GM10248 (cell line): ENCODE measurements at regions not wholly inside any gene's neighbourhood (a gene's known extent, or its start where the extent isn't known, plus 50 kb on each side); places are given as distances from the start of the nearest gene placed in this dataset.

Experiments used
- CTCF ChIA-PET: fragments of 300-600 bp; sonication (Branson Sonifier 250); formaldehyde crosslinking; extraction: SDS; loops from one replicate; lab custom pipeline; 2021; ENCODE audit warnings: antibody characterized with exemption; lab: Yijun Ruan, JAX
- POLR2A ChIA-PET: fragments of 350-650 bp; sonication (Branson Sonifier 250); formaldehyde crosslinking; extraction: SDS; loops from one replicate; lab custom pipeline; 2020; ENCODE audit warnings: antibody characterized with exemption; lab: Yijun Ruan, JAX
- DNase-seq: peaks from one replicate; pipeline ENCODE4 v3.0.0; 2012; ENCODE audit errors: extremely low spot score
- CTCF ChIP-seq: IDR thresholded peaks from 2 replicates; pipeline ENCODE4 v1.5.1; 2012; ENCODE audit warnings: mild to moderate bottlenecking, low read depth; ENCODE audit errors: extremely low read depth, missing control alignments, control extremely low read depth

GRCh38 chr10:2445370-2445769 is 622.0 kb upstream of the PFKP start:
- no peak for DNase-seq
- POLR2A ChIA-PET, result no interaction called here
- CTCF ChIA-PET, result no interaction called here
- no peak for TF ChIP-seq CTCF

GRCh38 chr10:2439983-2440382 is 627.4 kb upstream of the PFKP start:
- TF ChIP-seq CTCF, result no peak
- DNase-seq, result no peak
- ChIA-PET CTCF (no interaction called here), POLR2A (no interaction called here)

GRCh38 chr10:2439000-2439399 is 628.3 kb upstream of the PFKP start:
- no peak for DNase-seq
- ChIA-PET CTCF (no interaction called here), POLR2A (no interaction called here)
- TF ChIP-seq CTCF, result no peak

- no peak for DNase-seq
- ChIA-PET CTCF (no interaction called here), POLR2A (no interaction called here)
- no peak for TF ChIP-seq CTCF
These were observed 629.0 kb upstream of the PFKP start for GRCh38 chr10:2438248-2438939.

- POLR2A ChIA-PET, result no interaction called here
- no peak for TF ChIP-seq CTCF
- no peak for DNase-seq
- CTCF ChIA-PET, result no interaction called here
These were observed 630.4 kb upstream of the PFKP start for GRCh38 chr10:2436933-2437332.

GRCh38 chr10:2431961-2432360 is 635.4 kb upstream of the PFKP start:
- DNase-seq, result no peak
- no peak for TF ChIP-seq CTCF
- ChIA-PET POLR2A (no interaction called here), CTCF (no interaction called here)

- TF ChIP-seq CTCF, result no peak
- POLR2A ChIA-PET, result no interaction called here
- DNase-seq, result no peak
- CTCF ChIA-PET, result no interaction called here
These were observed 639.9 kb upstream of the PFKP start for GRCh38 chr10:2427412-2427811.
